Left ventricle myocardium inferior (tissue), 1 donor: ENCODE measurements at regions not wholly inside any gene's neighbourhood (a gene's known extent, or its start where the extent isn't known, plus 50 kb on each side); places are given as distances from the start of the nearest gene placed in this dataset.

Experiments
- DNase-seq: peaks from one replicate; pipeline ENCODE4 v3.0.0-alpha.2; 2020
- H3K27ac ChIP-seq: fragments of 200-600 bp; replicated peaks from 2 replicates; pipeline ENCODE4 v1.8.0; 2021
- H3K27me3 ChIP-seq: fragments of 200-600 bp; 2 replicates; pipeline ENCODE4 v1.8.0; 2021; ENCODE audit warnings: low read depth
- H3K36me3 ChIP-seq: fragments of 200-600 bp; 2 replicates; pipeline ENCODE4 v1.8.0; 2021
- H3K4me1 ChIP-seq: fragments of 200-600 bp; 2 replicates; pipeline ENCODE4 v1.8.0; 2021
- H3K4me3 ChIP-seq: fragments of 200-600 bp; 2 replicates; pipeline ENCODE4 v1.8.0; 2021; ENCODE audit warnings: mild to moderate bottlenecking, moderate library complexity
- H3K9me3 ChIP-seq: fragments of 200-600 bp; replicated peaks from 2 replicates; pipeline ENCODE4 v1.8.0; 2021
- intact Hi-C: fragments of 100-400 bp; cut with micrococcal nuclease; formaldehyde crosslinking; loops from one replicate; pipeline ENCODE4 v1.11.0; 2022
- TF ChIP-seq, protein P1 (sequence below): fragments of 200-600 bp; IDR thresholded peaks from 2 replicates; pipeline ENCODE4 v1.8.0; 2021; ENCODE audit warnings: antibody characterized with exemption, mild to moderate bottlenecking, borderline replicate concordance
- donor health status: DM: no; HTN: yes; CAD: no; lungs with severe emphysema.

DNA sequence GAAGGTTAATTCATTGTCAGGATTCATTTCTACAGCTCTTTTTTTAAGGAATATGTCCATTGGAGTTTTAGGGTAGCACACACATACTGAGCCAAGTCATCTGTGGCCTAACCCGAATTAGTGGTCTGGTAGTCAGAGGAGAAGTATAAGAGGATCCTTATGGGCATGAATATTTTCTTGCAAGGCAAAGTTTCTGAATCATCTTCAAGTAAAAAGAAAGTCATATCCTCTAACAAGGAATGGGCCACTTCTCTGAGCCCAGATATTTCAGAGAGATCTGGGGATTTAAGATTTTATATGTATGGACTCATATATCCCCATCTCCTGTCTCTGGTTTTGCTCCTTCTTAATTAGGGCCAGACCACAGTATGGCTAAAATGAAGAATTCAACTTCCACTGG is 99.2 kb upstream of the CDH8 start:
- TF ChIP-seq, protein P1, sequence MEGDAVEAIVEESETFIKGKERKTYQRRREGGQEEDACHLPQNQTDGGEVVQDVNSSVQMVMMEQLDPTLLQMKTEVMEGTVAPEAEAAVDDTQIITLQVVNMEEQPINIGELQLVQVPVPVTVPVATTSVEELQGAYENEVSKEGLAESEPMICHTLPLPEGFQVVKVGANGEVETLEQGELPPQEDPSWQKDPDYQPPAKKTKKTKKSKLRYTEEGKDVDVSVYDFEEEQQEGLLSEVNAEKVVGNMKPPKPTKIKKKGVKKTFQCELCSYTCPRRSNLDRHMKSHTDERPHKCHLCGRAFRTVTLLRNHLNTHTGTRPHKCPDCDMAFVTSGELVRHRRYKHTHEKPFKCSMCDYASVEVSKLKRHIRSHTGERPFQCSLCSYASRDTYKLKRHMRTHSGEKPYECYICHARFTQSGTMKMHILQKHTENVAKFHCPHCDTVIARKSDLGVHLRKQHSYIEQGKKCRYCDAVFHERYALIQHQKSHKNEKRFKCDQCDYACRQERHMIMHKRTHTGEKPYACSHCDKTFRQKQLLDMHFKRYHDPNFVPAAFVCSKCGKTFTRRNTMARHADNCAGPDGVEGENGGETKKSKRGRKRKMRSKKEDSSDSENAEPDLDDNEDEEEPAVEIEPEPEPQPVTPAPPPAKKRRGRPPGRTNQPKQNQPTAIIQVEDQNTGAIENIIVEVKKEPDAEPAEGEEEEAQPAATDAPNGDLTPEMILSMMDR, result no peak
- no peak for DNase-seq
- no peaks in the 10 kb centered on the region for H3K4me1 ChIP-seq

DNA sequence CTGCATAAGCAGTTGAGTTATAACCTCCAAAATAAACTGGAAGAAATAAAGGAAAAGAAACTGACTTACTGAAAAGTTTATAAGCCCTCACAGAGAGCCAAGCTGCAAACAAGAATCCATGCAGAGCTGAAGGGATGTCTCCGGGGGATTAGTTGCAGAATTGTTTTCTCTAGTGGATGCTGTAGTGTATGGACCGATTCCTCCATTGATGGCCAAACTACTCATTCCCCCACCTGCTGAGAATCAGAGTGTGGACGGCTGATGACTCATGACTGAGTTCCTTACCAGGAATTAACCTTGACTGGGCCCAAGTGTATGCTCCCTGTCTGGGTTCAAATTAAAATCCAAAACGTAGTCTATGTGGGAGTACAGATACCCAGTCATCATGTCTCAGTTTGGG is 93.9 kb upstream of the CDH8 start:
- Histone ChIP-seq H3K27me3 (no peaks in the 10 kb centered on the region), H3K27ac (no peak overlapping the region), H3K4me3 (no peak overlapping the region), H3K4me1 (no peaks in the 10 kb centered on the region), H3K9me3 (peaks cover 17% of the 10 kb centered on the region), H3K36me3 (no peaks in the 10 kb centered on the region)
- TF ChIP-seq, protein P1, result no peak
- no peak for DNase-seq
- intact Hi-C loops, result no loop called here

More for the DNA sequence above, 99.2 kb upstream of the CDH8 start:
- intact Hi-C loops, result no loop called here
- no peak overlapping the region for H3K27ac ChIP-seq
- H3K4me3 ChIP-seq, result no peak overlapping the region
- no peaks in the 10 kb centered on the region for H3K27me3 ChIP-seq
- H3K9me3 ChIP-seq, result peaks cover 17% of the 10 kb centered on the region
- H3K36me3 ChIP-seq, result no peaks in the 10 kb centered on the region

DNA sequence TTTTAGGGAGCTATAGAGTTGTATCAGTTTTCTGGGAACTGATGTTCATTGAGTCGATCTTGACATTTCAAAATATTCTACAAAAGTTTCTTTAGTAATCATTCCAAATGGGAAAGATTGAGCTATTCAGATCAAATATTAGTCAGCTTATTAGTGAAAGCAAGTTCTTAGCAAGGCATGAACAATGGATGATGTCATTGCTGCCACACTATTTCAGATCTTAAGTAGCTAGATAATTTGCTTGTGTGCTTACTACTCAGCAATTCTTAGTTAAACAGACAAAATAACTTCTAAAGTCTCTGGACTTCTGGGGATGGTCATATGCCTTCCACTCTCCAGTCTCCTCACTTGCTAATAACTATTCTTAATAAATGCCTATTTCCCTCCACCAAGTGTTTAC is 69.0 kb upstream of the CDH8 start:
- Histone ChIP-seq H3K27ac (no peak overlapping the region), H3K4me1 (no peaks in the 10 kb centered on the region), H3K36me3 (no peaks in the 10 kb centered on the region), H3K27me3 (no peaks in the 10 kb centered on the region), H3K4me3 (no peak overlapping the region), H3K9me3 (no peaks in the 10 kb centered on the region)
- intact Hi-C loops, result no loop called here
- no peak for DNase-seq
- TF ChIP-seq, protein P1, result no peak

DNA sequence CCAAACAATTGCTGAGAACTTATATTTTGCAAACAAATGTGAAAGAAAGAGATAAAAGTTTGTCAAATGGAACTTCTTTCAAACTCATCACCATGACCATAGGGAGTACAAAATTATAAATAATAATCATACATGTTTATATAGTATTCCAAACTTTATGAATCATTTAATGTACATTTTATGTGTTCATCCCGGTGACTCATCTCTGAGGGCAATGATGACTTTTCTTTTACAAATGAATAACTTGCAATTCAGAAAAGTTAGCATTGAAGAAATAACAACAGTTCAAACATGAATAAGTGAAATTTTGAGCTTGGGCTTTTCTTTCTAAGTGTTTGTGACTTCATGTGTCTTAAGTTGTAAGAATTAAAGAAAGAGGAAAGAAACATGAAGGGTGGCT is 66.3 kb upstream of the CDH8 start:
- no peaks in the 10 kb centered on the region for H3K36me3 ChIP-seq
- no peak overlapping the region for H3K27ac ChIP-seq
- H3K27me3 ChIP-seq, result no peaks in the 10 kb centered on the region
- TF ChIP-seq, protein P1, result no peak
- DNase-seq, result no peak
- no peaks in the 10 kb centered on the region for H3K4me1 ChIP-seq
- no peak overlapping the region for H3K4me3 ChIP-seq
- no peaks in the 10 kb centered on the region for H3K9me3 ChIP-seq
- intact Hi-C loops, result no loop called here

DNA sequence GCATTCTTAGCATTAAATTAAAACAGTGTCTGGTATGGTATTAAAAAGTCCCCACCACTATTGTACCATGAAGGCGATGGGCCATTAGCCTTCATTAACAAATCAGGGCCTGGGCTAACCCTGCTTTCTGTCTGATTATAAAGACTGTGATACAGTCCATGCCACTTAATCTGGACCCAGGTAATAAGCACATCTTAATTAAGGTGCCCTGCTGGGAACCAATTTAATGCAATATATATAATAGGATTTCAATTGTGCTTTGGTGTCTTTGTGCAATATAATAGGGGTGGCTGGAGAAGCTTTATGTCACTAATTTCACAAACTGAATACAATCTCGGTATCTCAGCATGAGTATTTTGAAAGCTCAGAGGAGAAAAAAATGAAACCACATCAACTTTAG is 64.4 kb upstream of the CDH8 start:
- intact Hi-C loops, result no loop called here
- H3K9me3 ChIP-seq, result no peaks in the 10 kb centered on the region
- H3K27me3 ChIP-seq, result no peaks in the 10 kb centered on the region
- no peaks in the 10 kb centered on the region for H3K36me3 ChIP-seq
- DNase-seq, result no peak
- H3K4me3 ChIP-seq, result no peak overlapping the region
- no peaks in the 10 kb centered on the region for H3K4me1 ChIP-seq
- H3K27ac ChIP-seq, result no peak overlapping the region
- TF ChIP-seq, protein P1, result no peak

DNA sequence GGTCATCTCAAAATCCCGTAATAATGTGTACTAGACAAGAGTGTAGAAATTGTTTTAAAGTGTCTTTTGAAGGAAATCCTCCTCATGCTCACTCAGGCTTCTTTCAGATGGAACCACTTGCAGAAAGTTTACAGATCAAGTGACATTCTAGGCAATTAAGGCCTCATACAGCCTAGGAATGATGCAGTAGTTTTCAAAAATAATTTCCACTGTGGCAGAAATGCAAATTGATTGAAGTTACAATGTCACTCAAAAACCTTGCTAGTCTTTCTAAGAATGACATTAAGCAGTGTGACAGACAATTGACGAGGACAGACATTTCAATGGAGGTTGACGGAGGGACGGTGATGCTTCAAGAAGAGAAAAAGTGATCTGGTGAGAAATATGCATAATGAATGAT is 53.5 kb upstream of the CDH8 start:
- intact Hi-C loops, result no loop called here
- Histone ChIP-seq H3K27me3 (no peaks in the 10 kb centered on the region), H3K4me1 (no peaks in the 10 kb centered on the region), H3K9me3 (no peaks in the 10 kb centered on the region), H3K4me3 (no peak overlapping the region), H3K36me3 (no peaks in the 10 kb centered on the region), H3K27ac (no peak overlapping the region)
- TF ChIP-seq, protein P1, result no peak
- DNase-seq, result no peak
